ENCODE measurements at regions not wholly inside any gene's neighbourhood (a gene's known extent, or its start where the extent isn't known, plus 50 kb on each side); places are given as distances from the start of the nearest gene placed in this dataset.

DNA sequence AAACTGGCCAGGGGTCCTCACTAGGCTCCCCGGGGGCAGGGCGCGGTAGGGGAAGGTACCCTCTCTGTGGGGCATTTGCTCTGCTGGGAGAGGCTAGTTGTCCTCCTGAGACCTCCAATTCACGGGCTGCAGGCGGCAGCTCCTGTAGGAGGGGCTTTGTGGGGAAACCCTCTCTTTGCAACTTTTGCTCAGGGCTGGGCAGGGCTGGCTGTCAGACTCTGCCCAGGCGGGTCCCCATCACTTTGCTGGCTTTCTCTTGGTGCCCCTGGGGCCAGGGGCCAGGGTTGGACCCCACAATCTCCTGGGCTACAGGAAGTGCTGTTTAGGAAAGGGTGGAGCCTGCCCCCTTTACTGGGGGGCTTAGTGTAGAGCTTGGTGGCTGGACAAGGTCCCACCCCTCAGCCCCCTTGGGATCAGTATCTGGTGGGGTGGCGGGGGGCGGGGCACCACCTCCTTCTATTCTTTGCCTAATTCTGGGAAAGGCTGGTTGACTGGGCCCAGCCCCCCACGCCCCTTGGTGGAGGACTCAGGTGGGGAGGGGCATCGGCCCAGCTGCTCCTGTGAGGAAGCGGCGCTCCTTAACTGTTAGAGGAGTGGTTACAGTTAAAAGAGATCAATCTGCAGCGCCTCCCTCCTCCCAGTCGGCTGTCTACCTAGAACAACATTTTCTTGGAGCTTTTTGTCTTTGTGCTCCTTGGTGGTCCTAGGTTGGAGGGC is 918.7 kb downstream of the AACS start:
- no peaks in the 10 kb centered on the region for H3K9me2 ChIP-seq (ENCODE audit: insufficient read depth, low read length)
- H3K4me3 ChIP-seq (ENCODE audit: low read depth, low read length, poor library complexity, severe bottlenecking) = no peak overlapping the region
- no TSS peak for BruUV-seq (replicated peaks)
- H4K20me1 ChIP-seq (ENCODE audit: insufficient read depth, low read length) = no peaks in the 10 kb centered on the region
- intact Hi-C loops (cut with micrococcal nuclease; ENCODE audit: unreplicated experiment) = no loop called here
- ChIA-PET CTCF (ENCODE audit: unreplicated experiment) (no interaction called here), POLR2A (interaction anchor here (0.7 kb wide), 1 partner anchor 472 kb away, joined by 3 read pairs; no protein-coding TSS in a partner anchor)
- no peaks in the 10 kb centered on the region for H3K4me1 ChIP-seq (ENCODE audit: insufficient read depth, low read length, poor library complexity, severe bottlenecking)
- no peaks in the 10 kb centered on the region for H3K36me3 ChIP-seq (ENCODE audit: insufficient read depth, low read length)
- H3K79me2 ChIP-seq (ENCODE audit: insufficient read depth, low read depth, low read length) = no peaks in the 10 kb centered on the region
- no peak overlapping the region for H2AFZ ChIP-seq (ENCODE audit: low read length)
- H3K9me3 ChIP-seq (ENCODE audit: low read length) = no peaks in the 10 kb centered on the region
- no peak for TF ChIP-seq EZH2phosphoT487 (IDR thresholded peaks at IDR 0.05; ENCODE audit: borderline replicate concordance, low read depth, low read length)
- TF ChIP-seq, protein P1, sequence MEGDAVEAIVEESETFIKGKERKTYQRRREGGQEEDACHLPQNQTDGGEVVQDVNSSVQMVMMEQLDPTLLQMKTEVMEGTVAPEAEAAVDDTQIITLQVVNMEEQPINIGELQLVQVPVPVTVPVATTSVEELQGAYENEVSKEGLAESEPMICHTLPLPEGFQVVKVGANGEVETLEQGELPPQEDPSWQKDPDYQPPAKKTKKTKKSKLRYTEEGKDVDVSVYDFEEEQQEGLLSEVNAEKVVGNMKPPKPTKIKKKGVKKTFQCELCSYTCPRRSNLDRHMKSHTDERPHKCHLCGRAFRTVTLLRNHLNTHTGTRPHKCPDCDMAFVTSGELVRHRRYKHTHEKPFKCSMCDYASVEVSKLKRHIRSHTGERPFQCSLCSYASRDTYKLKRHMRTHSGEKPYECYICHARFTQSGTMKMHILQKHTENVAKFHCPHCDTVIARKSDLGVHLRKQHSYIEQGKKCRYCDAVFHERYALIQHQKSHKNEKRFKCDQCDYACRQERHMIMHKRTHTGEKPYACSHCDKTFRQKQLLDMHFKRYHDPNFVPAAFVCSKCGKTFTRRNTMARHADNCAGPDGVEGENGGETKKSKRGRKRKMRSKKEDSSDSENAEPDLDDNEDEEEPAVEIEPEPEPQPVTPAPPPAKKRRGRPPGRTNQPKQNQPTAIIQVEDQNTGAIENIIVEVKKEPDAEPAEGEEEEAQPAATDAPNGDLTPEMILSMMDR (conservative IDR thresholded peaks at IDR 0.05; ENCODE audit: low read length) = no peak
- no peak overlapping the region for H3K27ac ChIP-seq (ENCODE audit: low read depth, low read length, poor library complexity, severe bottlenecking)
- no peak for DNase-seq (ENCODE audit: low spot score)
- H3K4me2 ChIP-seq (ENCODE audit: low read length) = no peak overlapping the region

DNA sequence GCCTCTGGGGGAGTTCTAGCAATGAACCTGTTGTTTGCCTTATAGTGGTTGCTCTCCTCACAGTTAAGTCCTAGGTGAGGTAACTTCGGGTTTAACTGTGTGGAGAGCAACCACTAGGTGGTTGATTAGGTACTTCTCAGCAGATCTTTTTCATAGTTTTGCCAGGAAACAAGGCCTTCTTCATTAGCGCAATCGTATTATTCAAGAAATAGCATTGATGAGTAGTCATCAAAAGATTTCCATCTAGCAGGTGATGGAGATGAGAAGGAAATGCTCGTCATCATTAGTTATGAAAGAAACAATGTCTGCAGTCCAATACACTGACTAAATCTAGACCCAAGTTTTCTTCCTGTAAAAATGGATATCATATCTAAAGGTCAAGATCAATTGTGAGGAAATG is 923.3 kb downstream of the AACS start:
- H3K4me2 ChIP-seq (ENCODE audit: low read length) = no peak overlapping the region
- no peak overlapping the region for H3K4me3 ChIP-seq (ENCODE audit: low read depth, low read length, poor library complexity, severe bottlenecking)
- H3K79me2 ChIP-seq (ENCODE audit: insufficient read depth, low read depth, low read length) = no peaks in the 10 kb centered on the region
- intact Hi-C loops (cut with micrococcal nuclease; ENCODE audit: unreplicated experiment) = no loop called here
- no peaks in the 10 kb centered on the region for H3K9me2 ChIP-seq (ENCODE audit: insufficient read depth, low read length)
- H3K36me3 ChIP-seq (ENCODE audit: insufficient read depth, low read length) = no peaks in the 10 kb centered on the region
- TF ChIP-seq EZH2phosphoT487 (IDR thresholded peaks at IDR 0.05; ENCODE audit: borderline replicate concordance, low read depth, low read length) = no peak
- TF ChIP-seq, protein P1 (conservative IDR thresholded peaks at IDR 0.05; ENCODE audit: low read length) = no peak
- no peaks in the 10 kb centered on the region for H3K4me1 ChIP-seq (ENCODE audit: insufficient read depth, low read length, poor library complexity, severe bottlenecking)
- no peaks in the 10 kb centered on the region for H3K9me3 ChIP-seq (ENCODE audit: low read length)
- no TSS peak for BruUV-seq (replicated peaks)
- no peak for DNase-seq (ENCODE audit: low spot score)
- no peaks in the 10 kb centered on the region for H4K20me1 ChIP-seq (ENCODE audit: insufficient read depth, low read length)
- no peak overlapping the region for H2AFZ ChIP-seq (ENCODE audit: low read length)
- ChIA-PET POLR2A (no interaction called here), CTCF (ENCODE audit: unreplicated experiment) (no interaction called here)
- no peak overlapping the region for H3K27ac ChIP-seq (ENCODE audit: low read depth, low read length, poor library complexity, severe bottlenecking)

DNA sequence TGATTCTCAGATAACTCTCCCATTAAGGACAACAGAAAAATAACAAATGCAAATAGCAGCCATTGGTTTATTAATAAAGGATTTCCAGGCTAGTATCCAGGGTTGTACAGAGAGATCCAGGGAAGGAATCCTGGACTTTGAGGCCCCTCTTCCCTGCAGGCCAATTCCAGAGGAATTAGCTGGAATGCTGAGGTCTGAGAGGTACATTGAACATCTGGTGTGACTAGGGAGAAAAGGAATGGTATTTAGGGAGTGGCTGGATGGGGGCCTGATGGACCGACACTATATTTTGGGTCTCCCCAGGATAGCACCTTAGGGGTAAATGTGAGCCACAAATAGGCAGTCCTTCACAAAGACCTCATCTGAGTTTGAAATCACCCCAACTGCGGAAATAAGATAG is 924.5 kb downstream of the AACS start:
- H3K79me2 ChIP-seq (ENCODE audit: insufficient read depth, low read depth, low read length) = no peaks in the 10 kb centered on the region
- no peaks in the 10 kb centered on the region for H3K9me2 ChIP-seq (ENCODE audit: insufficient read depth, low read length)
- no peak for TF ChIP-seq EZH2phosphoT487 (IDR thresholded peaks at IDR 0.05; ENCODE audit: borderline replicate concordance, low read depth, low read length)
- TF ChIP-seq, protein P1 (conservative IDR thresholded peaks at IDR 0.05; ENCODE audit: low read length) = no peak
- H3K27ac ChIP-seq (ENCODE audit: low read depth, low read length, poor library complexity, severe bottlenecking) = no peak overlapping the region
- H3K36me3 ChIP-seq (ENCODE audit: insufficient read depth, low read length) = no peaks in the 10 kb centered on the region
- no peak overlapping the region for H2AFZ ChIP-seq (ENCODE audit: low read length)
- no TSS peak for BruUV-seq (replicated peaks)
- no peaks in the 10 kb centered on the region for H4K20me1 ChIP-seq (ENCODE audit: insufficient read depth, low read length)
- intact Hi-C loops (cut with micrococcal nuclease; ENCODE audit: unreplicated experiment) = no loop called here
- CTCF ChIA-PET (ENCODE audit: unreplicated experiment) = no interaction called here
- no peak overlapping the region for H3K4me2 ChIP-seq (ENCODE audit: low read length)
- DNase-seq (ENCODE audit: low spot score) = no peak
- no peaks in the 10 kb centered on the region for H3K9me3 ChIP-seq (ENCODE audit: low read length)
- H3K4me1 ChIP-seq (ENCODE audit: insufficient read depth, low read length, poor library complexity, severe bottlenecking) = no peaks in the 10 kb centered on the region
- POLR2A ChIA-PET = no interaction called here
- H3K4me3 ChIP-seq (ENCODE audit: low read depth, low read length, poor library complexity, severe bottlenecking) = no peak overlapping the region
